ENCODE measurements at regions not wholly inside any gene's neighbourhood (a gene's known extent, or its start where the extent isn't known, plus 50 kb on each side); places are given as distances from the start of the nearest gene placed in this dataset.
"Not testable (repeated sequence)": the region's sequence is repeated elsewhere in the genome, so short reads cannot be mapped to it uniquely, and the experiment has no call there.

DNA sequence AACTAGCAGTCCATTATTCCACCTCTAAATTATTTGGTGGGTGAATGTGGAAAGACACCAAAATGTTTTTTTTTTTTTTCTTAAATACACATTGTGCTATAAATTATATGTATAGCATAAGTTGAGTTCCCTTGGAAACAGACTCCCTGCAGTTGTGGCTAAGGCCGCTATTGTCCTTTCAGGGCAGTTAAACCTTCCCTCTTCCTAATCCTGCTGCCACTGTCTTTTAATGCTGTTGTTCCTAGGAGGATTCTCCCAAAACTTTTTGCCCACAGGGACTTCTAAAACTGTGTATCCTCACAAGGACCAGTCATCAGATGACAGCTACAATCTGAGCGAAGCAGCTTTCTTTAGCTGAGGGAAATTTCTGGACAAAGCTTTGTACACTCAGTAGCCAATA lies 478.9 kb upstream of the CHORDC1 start:
- no peak for DNase-seq (ENCODE audit: low spot score)

- DNase-seq (ENCODE audit: low spot score): peak; percentile 9
These were observed 478.1 kb upstream of the CHORDC1 start for GRCh38 chr11:90700789-90701439.

DNA sequence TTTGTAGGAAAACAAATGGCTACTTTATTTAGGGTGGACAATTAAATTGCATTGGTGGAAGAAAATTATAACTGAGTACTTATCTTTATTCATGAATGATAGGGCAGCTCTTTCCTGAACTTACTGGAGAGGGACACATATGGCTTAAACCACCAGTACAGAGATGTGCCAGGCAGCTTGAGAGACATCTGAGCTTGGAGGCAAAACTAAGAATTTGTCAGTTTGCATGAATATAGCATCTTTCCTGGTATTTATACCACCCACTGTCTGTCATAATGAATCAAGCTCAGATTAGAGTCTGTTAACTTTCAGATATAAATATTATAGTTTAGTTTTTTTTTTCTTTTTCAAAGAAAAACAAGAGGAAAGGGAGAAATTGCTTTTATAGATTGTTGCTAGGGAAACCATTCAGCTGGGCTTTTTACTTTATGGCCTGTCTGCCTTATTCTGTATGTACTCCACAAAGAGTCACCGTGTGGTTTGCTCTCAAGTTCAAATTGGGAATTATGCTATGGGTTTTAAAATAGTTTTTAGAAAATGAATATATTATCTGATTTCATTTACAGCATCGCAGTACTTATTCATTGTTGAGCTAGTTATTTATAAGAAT lies 477.0 kb upstream of the CHORDC1 start:
- peak; percentile 15 for DNase-seq (ENCODE audit: low spot score)

DNA sequence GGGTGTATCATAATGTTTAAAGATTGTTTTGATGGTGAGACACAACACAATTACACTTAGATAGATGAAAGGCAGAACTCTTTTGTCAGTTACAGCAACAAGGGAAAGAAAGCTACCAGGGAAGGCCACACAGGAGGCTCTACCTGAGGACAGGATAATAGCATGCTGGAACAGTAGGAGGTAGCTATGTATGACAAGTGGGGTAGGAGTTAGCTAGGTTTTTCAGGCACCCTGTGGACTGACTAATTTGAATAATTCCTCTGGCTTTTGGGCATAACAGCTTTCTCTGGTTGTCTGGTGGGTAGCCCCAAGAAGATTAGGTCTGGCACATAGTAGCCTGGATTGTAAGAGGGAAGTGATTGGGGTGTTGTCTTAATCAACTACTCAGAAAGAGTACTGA lies 475.4 kb upstream of the CHORDC1 start:
- no peak for DNase-seq (ENCODE audit: low spot score)

GRCh38 chr11:90675496-90675895 lies 452.6 kb upstream of the CHORDC1 start:
- DNase-seq (ENCODE audit: low spot score): not testable (repeated sequence)

DNA sequence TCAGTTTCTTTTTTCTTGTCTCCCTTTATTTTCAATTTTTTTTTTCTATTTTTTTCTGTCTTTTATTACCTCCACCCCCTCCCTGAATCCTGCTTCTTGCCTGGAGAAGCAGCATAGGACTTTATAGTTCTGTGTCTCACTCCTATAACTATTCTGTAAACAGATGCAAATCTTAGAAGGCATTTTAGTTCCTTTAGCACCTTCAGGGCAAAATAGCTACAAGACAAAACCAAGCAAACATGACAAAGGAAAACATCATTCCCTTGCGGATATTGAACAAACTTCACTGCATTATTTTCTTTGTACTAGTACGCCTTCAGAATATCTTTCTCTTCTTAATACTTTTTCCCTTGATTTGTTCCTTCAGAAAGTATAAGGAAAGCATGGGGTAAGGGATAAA lies 446.2 kb upstream of the CHORDC1 start:
- no peak for DNase-seq (ENCODE audit: low spot score)

- no peak for DNase-seq (ENCODE audit: low spot score)
These were observed 445.7 kb upstream of the CHORDC1 start for GRCh38 chr11:90668502-90668901.

- DNase-seq (ENCODE audit: low spot score): no peak
These were observed 438.4 kb upstream of the CHORDC1 start for GRCh38 chr11:90661233-90661632.

- no peak for DNase-seq (ENCODE audit: low spot score)
These were observed 433.3 kb upstream of the CHORDC1 start for GRCh38 chr11:90656171-90656570.

- no peak for DNase-seq (ENCODE audit: low spot score)
These were observed 427.3 kb upstream of the CHORDC1 start for GRCh38 chr11:90650153-90650552.

DNA sequence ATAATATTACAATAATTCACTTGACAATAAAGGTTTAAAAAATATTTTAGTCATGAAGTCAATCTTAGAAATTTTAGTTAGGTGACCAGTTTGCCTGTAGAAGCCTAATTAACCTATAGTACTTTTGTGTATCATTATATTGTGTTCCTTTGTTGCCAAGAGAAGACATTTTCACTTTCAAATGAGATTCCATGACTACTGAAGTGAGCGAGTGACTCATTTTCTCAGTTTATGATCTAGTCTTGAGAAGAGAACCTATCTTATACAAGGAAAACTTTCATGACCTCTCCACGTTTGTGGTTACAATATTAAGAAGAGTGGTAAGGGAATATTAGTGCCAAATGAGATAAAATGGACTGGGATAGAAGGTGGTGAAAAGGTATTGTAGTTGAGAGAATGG lies 423.9 kb upstream of the CHORDC1 start:
- no peak for DNase-seq (ENCODE audit: low spot score)

DNA sequence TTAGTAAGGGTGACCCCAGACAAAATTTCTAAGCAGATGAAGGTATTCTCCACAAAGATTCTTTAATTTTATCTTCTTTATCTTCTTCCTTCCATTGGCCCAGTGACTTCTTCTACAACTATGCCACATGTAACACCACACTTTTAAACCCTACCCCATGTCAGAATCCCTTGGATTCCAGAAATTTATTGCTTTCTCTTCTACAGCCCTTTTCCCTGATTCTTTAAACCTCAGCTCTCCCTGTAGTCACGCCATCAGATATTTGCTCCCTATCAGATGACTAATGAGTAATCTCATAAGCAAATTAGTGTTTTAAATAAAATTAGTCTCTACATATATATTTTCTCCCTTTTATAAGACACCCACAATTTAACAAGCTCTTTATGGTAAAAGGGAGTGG lies 423.4 kb upstream of the CHORDC1 start:
- DNase-seq (ENCODE audit: low spot score): no peak

DNA sequence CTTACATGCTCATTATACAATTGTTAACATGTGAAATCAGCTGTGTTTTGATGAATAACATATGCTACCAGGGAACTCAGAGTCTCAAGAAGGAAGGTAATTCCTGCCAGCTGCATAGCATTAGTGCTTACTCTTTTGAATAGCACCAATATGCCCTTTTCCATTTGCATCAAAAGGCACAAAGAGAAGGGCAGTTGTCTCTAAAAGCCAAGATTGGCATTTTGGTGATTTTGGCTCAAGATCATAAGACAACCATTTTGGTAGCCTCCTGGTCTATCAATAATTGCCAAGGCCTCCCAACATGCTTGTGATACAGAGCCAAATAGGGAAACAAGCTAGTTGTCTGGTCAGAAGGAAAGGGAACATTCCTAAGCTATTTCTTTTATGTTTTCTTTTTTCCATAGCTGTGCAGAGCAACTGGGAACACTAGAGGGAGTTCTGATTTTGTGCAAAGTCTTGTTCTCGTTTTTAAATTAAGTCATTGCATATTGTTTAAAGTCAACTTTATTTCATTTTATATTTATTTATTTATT lies 416.7 kb upstream of the CHORDC1 start:
- DNase-seq (ENCODE audit: low spot score): peak; percentile 87

- no peak for DNase-seq (ENCODE audit: low spot score)
These were observed 413.0 kb upstream of the CHORDC1 start for GRCh38 chr11:90635886-90636285.

- DNase-seq (ENCODE audit: low spot score): no peak
These were observed 412.3 kb upstream of the CHORDC1 start for GRCh38 chr11:90635151-90635550.

- no peak for DNase-seq (ENCODE audit: low spot score)
These were observed 407.3 kb upstream of the CHORDC1 start for GRCh38 chr11:90630176-90630575.

- no peak for DNase-seq (ENCODE audit: low spot score)
These were observed 406.5 kb upstream of the CHORDC1 start for GRCh38 chr11:90629229-90629806.

DNA sequence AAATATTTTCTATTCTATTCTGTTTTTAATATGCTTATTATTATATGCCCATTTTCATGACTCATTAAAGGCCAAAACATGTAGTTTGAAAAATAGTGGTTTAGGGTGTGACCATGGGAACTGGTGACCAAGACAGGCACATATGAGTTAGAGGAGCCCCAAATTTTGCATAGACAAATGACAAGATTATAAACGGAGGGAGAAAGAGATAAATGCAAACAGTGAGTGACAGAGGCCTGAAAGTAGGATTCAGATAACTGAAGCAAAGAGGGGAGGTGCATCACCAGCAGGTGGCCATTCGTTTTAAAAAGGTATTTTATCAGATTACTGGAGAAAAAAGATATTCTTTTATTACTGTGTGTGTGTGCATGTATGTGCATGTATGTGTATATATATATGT lies 391.5 kb upstream of the CHORDC1 start:
- no peak for DNase-seq (ENCODE audit: low spot score)

DNA sequence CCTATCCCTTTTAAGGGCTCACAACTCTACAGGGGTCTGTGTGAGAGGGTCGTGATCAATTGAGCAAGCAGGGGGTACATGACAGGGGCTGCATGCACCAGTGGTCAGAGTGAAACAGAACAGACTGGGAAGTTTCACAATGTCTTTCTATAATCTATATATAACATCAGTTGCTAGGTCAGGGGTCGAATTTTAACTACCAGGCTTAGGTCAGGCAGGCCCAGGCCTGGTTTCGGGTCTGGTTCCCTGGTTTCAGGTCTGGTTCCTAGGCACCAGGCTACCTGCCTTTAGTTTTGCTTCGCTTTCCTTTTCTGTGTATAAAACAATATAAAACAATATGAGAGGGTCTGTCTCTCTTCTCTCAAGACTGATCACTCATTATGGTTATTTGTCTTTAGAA lies 390.2 kb upstream of the CHORDC1 start:
- not testable (repeated sequence) for DNase-seq (ENCODE audit: low spot score)

DNA sequence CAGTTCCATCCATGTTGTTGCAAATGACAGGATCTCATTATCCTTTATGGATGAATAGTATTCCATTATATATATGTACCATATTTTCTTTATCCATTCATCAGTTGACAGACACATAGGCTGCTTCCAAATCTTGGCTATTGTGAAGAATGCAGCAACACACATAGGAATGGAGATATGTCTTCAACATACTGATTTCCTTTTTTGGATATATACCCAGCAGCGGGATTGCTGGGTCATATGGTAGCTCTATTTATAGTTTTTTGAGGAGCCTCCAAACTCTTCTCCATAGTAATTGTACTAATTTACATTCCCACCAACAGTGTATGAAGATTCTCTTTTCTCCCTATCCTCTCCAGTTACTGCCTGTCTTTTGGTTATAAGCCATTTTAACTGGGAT lies 383.9 kb upstream of the CHORDC1 start:
- no peak for DNase-seq (ENCODE audit: low spot score)

- DNase-seq (ENCODE audit: low spot score): no peak
These were observed 378.4 kb upstream of the CHORDC1 start for GRCh38 chr11:90601261-90601660.

DNA sequence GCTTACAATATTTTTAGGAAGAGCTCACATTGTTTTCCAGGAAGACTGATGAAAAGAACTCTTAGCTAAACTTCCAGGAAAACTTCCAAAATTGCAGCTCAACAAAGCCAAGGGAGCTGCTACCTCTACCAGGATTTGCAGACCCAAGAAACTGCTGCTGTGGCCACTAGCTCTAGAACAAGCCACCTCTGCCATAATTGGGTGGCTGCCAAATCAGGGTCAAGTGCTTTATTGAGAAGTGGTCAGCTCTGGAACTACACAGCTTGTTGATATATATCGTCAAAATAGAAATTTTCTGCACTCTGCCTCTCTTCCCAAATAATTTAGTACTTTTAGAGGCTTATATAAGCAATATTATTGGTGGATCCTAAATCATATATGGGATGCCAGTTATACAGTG lies 371.8 kb upstream of the CHORDC1 start:
- no peak for DNase-seq (ENCODE audit: low spot score)

DNA sequence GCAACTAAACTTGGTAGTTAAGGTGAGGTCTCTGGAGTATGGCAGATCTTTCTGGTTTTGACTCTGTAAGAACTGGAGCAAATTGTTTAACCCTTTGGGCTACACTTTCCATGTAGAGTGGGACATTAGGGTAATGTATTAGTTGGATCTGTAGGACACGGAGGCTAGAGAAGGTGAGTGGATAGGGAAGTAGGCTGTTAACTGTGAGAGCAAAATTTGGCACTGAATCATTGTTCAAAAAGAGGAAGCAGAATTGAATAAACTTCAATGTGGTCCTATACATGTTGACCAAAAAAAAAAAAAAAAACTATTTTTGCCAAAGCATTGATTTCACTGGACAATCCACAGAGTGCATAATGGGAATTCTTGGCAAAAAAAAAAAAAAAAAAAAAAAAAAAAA lies 370.2 kb upstream of the CHORDC1 start:
- no peak for DNase-seq (ENCODE audit: low spot score)
